M059J (cell line): ENCODE measurements at regions not wholly inside any gene's neighbourhood (a gene's known extent, or its start where the extent isn't known, plus 50 kb on each side); places are given as distances from the start of the nearest gene placed in this dataset.

Experiments
- DNase-seq: peaks from one replicate; pipeline ENCODE4 v3.0.0-alpha.2; 2012; ENCODE audit warnings: low read depth

- no peak for DNase-seq
Observed at GRCh38 chr7:25314731-25315267, 86.5 kb upstream of the NPVF start.

GRCh38 chr7:25316366-25316765 is 88.1 kb upstream of the NPVF start:
- no peak for DNase-seq

GRCh38 chr7:25318047-25318446 is 89.8 kb upstream of the NPVF start:
- DNase-seq = no peak

GRCh38 chr7:25319707-25320106 is 91.4 kb upstream of the NPVF start:
- DNase-seq = no peak

- DNase-seq = no peak
Observed at GRCh38 chr7:25320791-25321190, 92.5 kb upstream of the NPVF start.

- DNase-seq = no peak
Observed at GRCh38 chr7:25321424-25321823, 93.1 kb upstream of the NPVF start.

- no peak for DNase-seq
Observed at GRCh38 chr7:25322473-25322872, 94.2 kb upstream of the NPVF start.

GRCh38 chr7:25325186-25325757 is 97.0 kb upstream of the NPVF start:
- no peak for DNase-seq

- DNase-seq = no peak
Observed at GRCh38 chr7:25326501-25327156, 98.3 kb upstream of the NPVF start.

GRCh38 chr7:25329815-25330214 is 101.5 kb upstream of the NPVF start:
- DNase-seq = no peak

- DNase-seq = no peak
Observed at GRCh38 chr7:25333296-25333928, 105.1 kb upstream of the NPVF start.

GRCh38 chr7:25347360-25348066 is 119.2 kb upstream of the NPVF start:
- DNase-seq = no peak

GRCh38 chr7:25348104-25348503 is 119.8 kb upstream of the NPVF start:
- no peak for DNase-seq

GRCh38 chr7:25349283-25350017 is 121.2 kb upstream of the NPVF start:
- DNase-seq = no peak

- DNase-seq = no peak
Observed at GRCh38 chr7:25350041-25350440, 121.8 kb upstream of the NPVF start.

GRCh38 chr7:25351761-25352160 is 123.5 kb upstream of the NPVF start:
- no peak for DNase-seq

- DNase-seq = peak; percentile 21
Observed at GRCh38 chr7:25353196-25353595, 124.9 kb upstream of the NPVF start.

- no peak for DNase-seq
Observed at GRCh38 chr7:25353732-25354131, 125.4 kb upstream of the NPVF start.

- DNase-seq = no peak
Observed at GRCh38 chr7:25356534-25357151, 128.4 kb upstream of the NPVF start.

GRCh38 chr7:25358926-25359325 is 130.6 kb upstream of the NPVF start:
- DNase-seq = peak; percentile 7

- DNase-seq = peak; percentile 70
Observed at GRCh38 chr7:25359471-25360059, 131.3 kb upstream of the NPVF start.
